Liver (tissue), 8 donors: ENCODE measurements at regions not wholly inside any gene's neighbourhood (a gene's known extent, or its start where the extent isn't known, plus 50 kb on each side); places are given as distances from the start of the nearest gene placed in this dataset.
"Not testable (repeated sequence)": the region's sequence is repeated elsewhere in the genome, so short reads cannot be mapped to it uniquely, and the experiment has no call there.

Source experiments
- DNase-seq: peaks from one replicate; pipeline ENCODE4 v3.0.0-alpha.2; 2017; ENCODE audit warnings: low spot score
- H3K27ac ChIP-seq, 2 donors: one replicate each; pipeline ENCODE4 v1.7.0; 2013; ENCODE audit warnings: inconsistent platforms in 2 of 2, low read length in 2 of 2, control low read depth in 1 of 2, low read depth in 1 of 2, mild to moderate bottlenecking in 1 of 2
- H3K27me3 ChIP-seq, 4 donors: one replicate each; pipeline versions ENCODE4 v1.6.1 to v1.7.0; 2013; ENCODE audit warnings: low read length in 3 of 4, inconsistent platforms in 1 of 4, mild to moderate bottlenecking in 1 of 4, moderate library complexity in 1 of 4; ENCODE audit not compliant: control insufficient read depth in 4 of 4, insufficient read depth in 4 of 4
- H3K36me3 ChIP-seq, 4 donors: one replicate each; pipeline versions ENCODE4 v1.6.1 to v1.7.0; 2013; ENCODE audit warnings: low read length in 3 of 4, mild to moderate bottlenecking in 3 of 4, low read depth in 1 of 4, moderate library complexity in 1 of 4; ENCODE audit not compliant: control insufficient read depth in 4 of 4, insufficient read depth in 3 of 4
- H3K4me1 ChIP-seq, 4 donors: one replicate each; pipeline versions ENCODE4 v1.6.1 to v1.7.0; 2013; ENCODE audit warnings: low read length in 3 of 4, mild to moderate bottlenecking in 3 of 4, moderate library complexity in 1 of 4; ENCODE audit not compliant: control insufficient read depth in 4 of 4, insufficient read depth in 4 of 4
- H3K4me3 ChIP-seq, 3 donors: one replicate each; pipeline versions ENCODE4 v1.6.1 to v1.7.0; 2013; ENCODE audit warnings: low read length in 3 of 3, control low read depth in 1 of 3, low read depth in 1 of 3, mild to moderate bottlenecking in 1 of 3
- H3K9ac ChIP-seq, 2 donors: one replicate each; pipeline ENCODE4 v1.7.0; 2013; ENCODE audit warnings: low read length in 2 of 2, mild to moderate bottlenecking in 2 of 2, moderate library complexity in 2 of 2, control low read depth in 1 of 2, low read depth in 1 of 2
- H3K9me3 ChIP-seq, 4 donors: one replicate each; pipeline versions ENCODE4 v1.6.1 to v1.7.0; 2013; ENCODE audit warnings: low read length in 3 of 4; ENCODE audit not compliant: control insufficient read depth in 4 of 4
- ATF3 ChIP-seq: IDR thresholded peaks from 2 replicates; pipeline ENCODE4 v1.6.1; 2016; ENCODE audit warnings: antibody characterized with exemption
- EGR1 ChIP-seq, 2 donors: IDR thresholded peaks; 2 replicates each; pipeline ENCODE4 v1.6.1; 2016 to 2018; ENCODE audit warnings: antibody characterized with exemption in 2 of 2, low read depth in 2 of 2
- FOXA1 ChIP-seq: IDR thresholded peaks from 2 replicates; pipeline ENCODE4 v1.6.1; 2016; ENCODE audit warnings: antibody characterized with exemption
- GABPA ChIP-seq, 2 donors: IDR thresholded peaks in 1 of 2; conservative IDR thresholded peaks in 1 of 2; 2 replicates each; pipeline ENCODE4 v1.6.1; 2016; ENCODE audit warnings: antibody characterized with exemption in 2 of 2, mild to moderate bottlenecking in 1 of 2, moderate library complexity in 1 of 2
- HNF4A ChIP-seq, 2 donors: conservative IDR thresholded peaks; 2 replicates each; pipeline ENCODE4 v1.6.1; 2016; ENCODE audit warnings: antibody characterized with exemption in 2 of 2, mild to moderate bottlenecking in 2 of 2
- JUND ChIP-seq, 2 donors: IDR thresholded peaks; 2 replicates each; pipeline ENCODE4 v1.6.1; 2016; ENCODE audit warnings: antibody characterized with exemption in 2 of 2
- MAX ChIP-seq: IDR thresholded peaks from 2 replicates; pipeline ENCODE4 v1.6.1; 2016; ENCODE audit warnings: antibody characterized with exemption
- NR2F2 ChIP-seq: IDR thresholded peaks from 2 replicates; pipeline ENCODE4 v1.6.1; 2016; ENCODE audit warnings: antibody characterized with exemption
- RXRA ChIP-seq, 2 donors: IDR thresholded peaks; 2 replicates each; pipeline ENCODE4 v1.6.1; 2017 to 2018; ENCODE audit warnings: antibody characterized with exemption in 2 of 2, mild to moderate bottlenecking in 1 of 2
- SP1 ChIP-seq: IDR thresholded peaks from 2 replicates; pipeline ENCODE4 v1.6.1; 2018; ENCODE audit warnings: antibody characterized with exemption, mild to moderate bottlenecking
- TAF1 ChIP-seq: conservative IDR thresholded peaks from 2 replicates; pipeline ENCODE4 v1.6.1; 2016; ENCODE audit warnings: antibody characterized with exemption, mild to moderate bottlenecking
- YY1 ChIP-seq: IDR thresholded peaks from 2 replicates; pipeline ENCODE4 v1.6.1; 2016; ENCODE audit warnings: antibody characterized with exemption, mild to moderate bottlenecking
- ZBTB33 ChIP-seq: IDR thresholded peaks from 2 replicates; pipeline ENCODE4 v1.6.1; 2016; ENCODE audit warnings: antibody characterized with exemption
- WGBS: extraction: QIAGEN DNeasy Blood & Tissue Kit; methylation state at CpG from one replicate; pipeline ENCODE4 v1.1.7; 2013; 5-methylcytosine and 5-hydroxymethylcytosine counted together
- TF ChIP-seq, protein P1 (sequence below): fragments of 150-350 bp; IDR thresholded peaks from 2 replicates; pipeline ENCODE4 v1.5.1; 2017; ENCODE audit warnings: improper control_type of control experiment, low read depth, low read length; ENCODE audit not compliant: missing input control
- donor health status: healthy.
- donor health status: healthy.
- donor health status: healthy.
- donor health status: healthy.
- donor health status: healthy.

DNA sequence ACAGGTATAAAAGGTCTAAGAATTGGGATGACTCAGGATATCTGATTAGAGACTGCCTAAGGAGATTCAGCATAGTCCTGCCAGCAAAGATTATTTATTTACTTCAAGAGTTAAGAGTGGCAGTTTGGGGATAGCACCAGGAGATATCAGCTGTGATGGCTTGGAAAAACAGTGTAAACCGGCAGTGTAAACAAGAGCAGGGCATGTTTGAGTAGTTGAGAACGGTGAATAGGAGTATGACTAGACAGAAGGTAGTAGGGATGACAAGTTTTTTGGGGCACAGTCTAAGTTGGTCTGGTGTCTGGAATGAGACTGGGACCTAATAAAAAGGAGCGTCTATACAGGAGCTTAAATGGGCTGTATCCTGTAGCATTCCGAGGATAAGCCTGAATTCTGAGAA is 61.6 kb upstream of the BMP2K start:
- H3K4me3 ChIP-seq, H3K27me3 ChIP-seq, H3K9ac ChIP-seq, H3K4me1 ChIP-seq, DNase-seq, H3K27ac ChIP-seq, H3K36me3 ChIP-seq, H3K9me3 ChIP-seq: not testable (repeated sequence)
- WGBS, result 79% methylated on average over 4 of the region's 4 CpGs

- not testable (repeated sequence) for H3K4me3 ChIP-seq, DNase-seq, H3K36me3 ChIP-seq, H3K4me1 ChIP-seq, H3K27ac ChIP-seq, H3K9ac ChIP-seq, H3K27me3 ChIP-seq, H3K9me3 ChIP-seq
- WGBS, result 91% methylated on average over 4 of the region's 6 CpGs
Observed at GRCh38 chr4:78715372-78715771, 60.8 kb upstream of the BMP2K start.

- not testable (repeated sequence) for H3K4me3 ChIP-seq, H3K27ac ChIP-seq, H3K9me3 ChIP-seq, H3K36me3 ChIP-seq, H3K27me3 ChIP-seq, DNase-seq, H3K9ac ChIP-seq
- H3K4me1 ChIP-seq, result peaks cover 0 to 12% (median 3%) of the 10 kb centered on the region in 4 donors
- WGBS, result 91% methylated on average over 8 of the region's 8 CpGs
Observed at GRCh38 chr4:78717712-78718111, 58.4 kb upstream of the BMP2K start.

DNA sequence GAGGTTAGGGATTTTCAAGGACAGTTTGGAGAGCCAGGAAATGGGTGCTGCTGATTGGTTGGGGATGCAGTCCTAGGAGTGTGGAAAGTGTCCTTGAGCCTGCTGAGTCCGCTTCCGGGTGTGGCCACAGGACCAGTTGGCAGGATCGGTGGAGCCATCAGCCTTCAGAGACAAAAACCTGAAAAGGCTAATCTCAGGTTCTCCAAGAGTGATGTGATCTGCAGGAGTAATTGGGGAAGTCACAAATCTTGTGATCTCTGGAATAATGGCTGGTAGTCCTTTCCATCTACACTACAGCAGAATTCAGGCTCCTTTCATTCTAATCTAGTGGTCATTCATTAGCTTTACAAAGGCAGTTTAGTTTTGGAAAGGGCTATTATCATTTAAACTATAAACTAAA is 55.9 kb upstream of the BMP2K start:
- H3K27ac ChIP-seq, result no peak overlapping the region
- no peak for DNase-seq
- no peaks in the 10 kb centered on the region for H3K9me3 ChIP-seq
- peaks cover 0 to 12% (median 3%) of the 10 kb centered on the region in 4 donors for H3K4me1 ChIP-seq
- H3K9ac ChIP-seq, result no peak overlapping the region
- no peaks in the 10 kb centered on the region for H3K36me3 ChIP-seq
- no peak overlapping the region for H3K4me3 ChIP-seq
- TF ChIP-seq GABPA (IDR thresholded peaks at IDR 0.05 in 1 of 2, conservative IDR thresholded peaks at IDR 0.05 in 1 of 2), result no peak
- TF ChIP-seq ZBTB33, result no peak
- no peak for TF ChIP-seq EGR1 (IDR thresholded peaks at IDR 0.05; ENCODE audit: low read depth in 2 of 2)
- TF ChIP-seq NR2F2, result no peak
- TF ChIP-seq, protein P1, sequence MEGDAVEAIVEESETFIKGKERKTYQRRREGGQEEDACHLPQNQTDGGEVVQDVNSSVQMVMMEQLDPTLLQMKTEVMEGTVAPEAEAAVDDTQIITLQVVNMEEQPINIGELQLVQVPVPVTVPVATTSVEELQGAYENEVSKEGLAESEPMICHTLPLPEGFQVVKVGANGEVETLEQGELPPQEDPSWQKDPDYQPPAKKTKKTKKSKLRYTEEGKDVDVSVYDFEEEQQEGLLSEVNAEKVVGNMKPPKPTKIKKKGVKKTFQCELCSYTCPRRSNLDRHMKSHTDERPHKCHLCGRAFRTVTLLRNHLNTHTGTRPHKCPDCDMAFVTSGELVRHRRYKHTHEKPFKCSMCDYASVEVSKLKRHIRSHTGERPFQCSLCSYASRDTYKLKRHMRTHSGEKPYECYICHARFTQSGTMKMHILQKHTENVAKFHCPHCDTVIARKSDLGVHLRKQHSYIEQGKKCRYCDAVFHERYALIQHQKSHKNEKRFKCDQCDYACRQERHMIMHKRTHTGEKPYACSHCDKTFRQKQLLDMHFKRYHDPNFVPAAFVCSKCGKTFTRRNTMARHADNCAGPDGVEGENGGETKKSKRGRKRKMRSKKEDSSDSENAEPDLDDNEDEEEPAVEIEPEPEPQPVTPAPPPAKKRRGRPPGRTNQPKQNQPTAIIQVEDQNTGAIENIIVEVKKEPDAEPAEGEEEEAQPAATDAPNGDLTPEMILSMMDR, result no peak
- no peak for TF ChIP-seq SP1
- TF ChIP-seq MAX, result no peak
- no peak for TF ChIP-seq ATF3
- TF ChIP-seq TAF1, result no peak
- no peak for TF ChIP-seq RXRA (IDR thresholded peaks at IDR 0.05)
- TF ChIP-seq HNF4A (conservative IDR thresholded peaks at IDR 0.05), result no peak
- no peak for TF ChIP-seq FOXA1
- TF ChIP-seq JUND (IDR thresholded peaks at IDR 0.05), result no peak
- TF ChIP-seq YY1, result no peak
- 80% methylated on average over 3 of the region's 3 CpGs for WGBS
- H3K27me3 ChIP-seq, result no peaks in the 10 kb centered on the region
